ENCODE measurements at regions not wholly inside any gene's neighbourhood (a gene's known extent, or its start where the extent isn't known, plus 50 kb on each side); places are given as distances from the start of the nearest gene placed in this dataset.

- no peak for TF ChIP-seq CTCF (IDR thresholded peaks at IDR 0.05)
- no peak for TF ChIP-seq POLR2A (IDR thresholded peaks at IDR 0.05)
These were observed 1086.7 kb downstream of the STIM2 start for GRCh38 chr4:27947302-27947701.

Data from body of pancreas (tissue), 4 donors.